ENCODE measurements at regions not wholly inside any gene's neighbourhood (a gene's known extent, or its start where the extent isn't known, plus 50 kb on each side); places are given as distances from the start of the nearest gene placed in this dataset.

DNA sequence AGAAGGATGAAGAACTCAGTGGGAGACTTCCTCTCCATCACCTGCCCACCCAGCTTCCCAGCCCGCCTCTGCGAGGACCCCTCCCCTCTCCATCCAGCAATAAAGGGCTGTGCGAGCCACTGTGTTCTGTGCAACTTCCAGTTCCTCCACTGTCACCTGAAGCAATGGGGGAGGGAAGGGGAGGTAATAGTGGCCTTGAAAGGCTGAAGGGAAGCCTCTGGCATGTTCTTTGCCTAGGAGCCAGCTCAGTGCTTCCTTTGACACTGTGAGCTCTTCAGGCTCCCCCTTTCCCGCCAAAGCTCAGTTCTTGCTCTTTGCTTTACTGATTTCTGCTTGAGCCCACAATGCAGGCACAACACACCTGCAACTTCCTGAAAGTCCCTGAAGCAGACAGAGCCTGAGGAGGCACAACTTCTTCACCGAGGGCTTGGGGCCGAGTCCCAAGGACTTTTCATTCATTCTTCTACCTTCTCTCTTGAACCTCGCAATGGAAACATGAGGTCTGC is 73.2 kb upstream of the DOCK9 start:
- no peaks in the 10 kb centered on the region for H3K79me2 ChIP-seq (ENCODE audit: control insufficient read depth, insufficient read depth, low read length)
- no peak overlapping the region for H3K4me3 ChIP-seq (replicated peaks in 1 of 4; ENCODE audit: control extremely low read depth in 1 of 4, insufficient read depth in 1 of 4, low read depth in 3 of 4, low read length in 4 of 4)
- H3K4me2 ChIP-seq (ENCODE audit: extremely low read depth, insufficient read depth, low read length), result no peak overlapping the region
- peaks cover 5% of the 10 kb centered on the region for H3K4me1 ChIP-seq (ENCODE audit: control insufficient read depth, extremely low read depth, insufficient read depth, low read length)
- no peaks in the 10 kb centered on the region for H3K36me3 ChIP-seq (ENCODE audit: control insufficient read depth, insufficient read depth, low read length)
- no peak for TF ChIP-seq EZH2 (IDR thresholded peaks at IDR 0.05; ENCODE audit: low read length, missing control alignments)
- TF ChIP-seq, protein P1, sequence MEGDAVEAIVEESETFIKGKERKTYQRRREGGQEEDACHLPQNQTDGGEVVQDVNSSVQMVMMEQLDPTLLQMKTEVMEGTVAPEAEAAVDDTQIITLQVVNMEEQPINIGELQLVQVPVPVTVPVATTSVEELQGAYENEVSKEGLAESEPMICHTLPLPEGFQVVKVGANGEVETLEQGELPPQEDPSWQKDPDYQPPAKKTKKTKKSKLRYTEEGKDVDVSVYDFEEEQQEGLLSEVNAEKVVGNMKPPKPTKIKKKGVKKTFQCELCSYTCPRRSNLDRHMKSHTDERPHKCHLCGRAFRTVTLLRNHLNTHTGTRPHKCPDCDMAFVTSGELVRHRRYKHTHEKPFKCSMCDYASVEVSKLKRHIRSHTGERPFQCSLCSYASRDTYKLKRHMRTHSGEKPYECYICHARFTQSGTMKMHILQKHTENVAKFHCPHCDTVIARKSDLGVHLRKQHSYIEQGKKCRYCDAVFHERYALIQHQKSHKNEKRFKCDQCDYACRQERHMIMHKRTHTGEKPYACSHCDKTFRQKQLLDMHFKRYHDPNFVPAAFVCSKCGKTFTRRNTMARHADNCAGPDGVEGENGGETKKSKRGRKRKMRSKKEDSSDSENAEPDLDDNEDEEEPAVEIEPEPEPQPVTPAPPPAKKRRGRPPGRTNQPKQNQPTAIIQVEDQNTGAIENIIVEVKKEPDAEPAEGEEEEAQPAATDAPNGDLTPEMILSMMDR (conservative IDR thresholded peaks at IDR 0.05 in 1 of 2, IDR thresholded peaks at IDR 0.05 in 1 of 2; ENCODE audit: low read depth in 1 of 2, low read length in 2 of 2), result no peak
- no peak overlapping the region for H3K27ac ChIP-seq (ENCODE audit: insufficient read depth, low read length)
- no peak overlapping the region for H2AFZ ChIP-seq (ENCODE audit: low read length)
- DNase-seq (ENCODE audit: low read depth in 2 of 2), result no peak
- H4K20me1 ChIP-seq (ENCODE audit: control insufficient read depth, extremely low read depth, insufficient read depth, low read length), result no peaks in the 10 kb centered on the region
- no peak overlapping the region for H3K9ac ChIP-seq (ENCODE audit: insufficient read depth, low read length)
- no peaks in the 10 kb centered on the region for H3K9me3 ChIP-seq (ENCODE audit: control insufficient read depth, insufficient read depth, low read depth, low read length)
- H3K27me3 ChIP-seq (ENCODE audit: control insufficient read depth, insufficient read depth, low read length), result no peaks in the 10 kb centered on the region

DNA sequence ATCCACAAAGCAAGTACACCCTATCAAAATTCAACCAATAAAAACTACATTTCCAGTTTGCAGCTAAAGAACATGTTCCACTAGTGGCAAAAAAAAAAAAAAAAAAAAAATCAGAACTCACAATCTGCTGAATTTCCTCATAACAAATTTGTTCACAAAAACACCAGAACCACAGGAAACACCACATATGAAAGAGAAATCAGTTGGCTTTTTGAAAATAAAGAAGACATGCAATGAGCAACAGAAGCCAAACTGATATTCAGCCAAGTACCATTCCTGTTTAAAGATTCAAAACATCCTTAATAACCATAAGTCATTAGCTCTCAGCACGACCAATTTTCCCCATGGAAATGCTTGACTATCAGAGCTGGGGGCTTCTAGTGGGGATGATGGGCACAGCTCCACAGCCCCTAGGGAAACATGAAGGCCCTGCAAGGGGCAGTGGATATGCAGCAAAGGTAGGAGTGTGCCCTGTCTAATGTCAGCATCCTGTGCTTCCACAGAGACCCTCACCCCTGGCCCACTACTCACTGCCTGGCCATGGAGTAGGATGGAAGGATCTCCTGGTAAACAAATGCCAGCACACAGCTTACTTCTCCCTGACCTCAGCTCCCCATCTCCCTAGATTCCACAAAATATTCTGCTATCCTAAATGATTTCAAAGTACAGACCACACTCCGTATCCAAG is 74.0 kb upstream of the DOCK9 start:
- no peak overlapping the region for H3K9ac ChIP-seq (ENCODE audit: insufficient read depth, low read length)
- no peaks in the 10 kb centered on the region for H3K4me1 ChIP-seq (ENCODE audit: control insufficient read depth, extremely low read depth, insufficient read depth, low read length)
- no peaks in the 10 kb centered on the region for H3K79me2 ChIP-seq (ENCODE audit: control insufficient read depth, insufficient read depth, low read length)
- H3K27me3 ChIP-seq (ENCODE audit: control insufficient read depth, insufficient read depth, low read length), result no peaks in the 10 kb centered on the region
- no peaks in the 10 kb centered on the region for H4K20me1 ChIP-seq (ENCODE audit: control insufficient read depth, extremely low read depth, insufficient read depth, low read length)
- DNase-seq (ENCODE audit: low read depth in 2 of 2), result no peak
- H3K36me3 ChIP-seq (ENCODE audit: control insufficient read depth, insufficient read depth, low read length), result no peaks in the 10 kb centered on the region
- no peaks in the 10 kb centered on the region for H3K9me3 ChIP-seq (ENCODE audit: control insufficient read depth, insufficient read depth, low read depth, low read length)
- no peak for TF ChIP-seq EZH2 (IDR thresholded peaks at IDR 0.05; ENCODE audit: low read length, missing control alignments)
- TF ChIP-seq, protein P1 (conservative IDR thresholded peaks at IDR 0.05 in 1 of 2, IDR thresholded peaks at IDR 0.05 in 1 of 2; ENCODE audit: low read depth in 1 of 2, low read length in 2 of 2), result no peak
- no peak overlapping the region for H2AFZ ChIP-seq (ENCODE audit: low read length)
- no peak overlapping the region for H3K4me2 ChIP-seq (ENCODE audit: extremely low read depth, insufficient read depth, low read length)
- no peak overlapping the region for H3K27ac ChIP-seq (ENCODE audit: insufficient read depth, low read length)
- no peak overlapping the region for H3K4me3 ChIP-seq (replicated peaks in 1 of 4; ENCODE audit: control extremely low read depth in 1 of 4, insufficient read depth in 1 of 4, low read depth in 3 of 4, low read length in 4 of 4)

- H3K9ac ChIP-seq (ENCODE audit: insufficient read depth, low read length), result no peak overlapping the region
- H3K36me3 ChIP-seq (ENCODE audit: control insufficient read depth, insufficient read depth, low read length), result no peaks in the 10 kb centered on the region
- no peak for DNase-seq (ENCODE audit: low read depth in 2 of 2)
- no peak overlapping the region for H3K4me3 ChIP-seq (replicated peaks in 1 of 4; ENCODE audit: control extremely low read depth in 1 of 4, insufficient read depth in 1 of 4, low read depth in 3 of 4, low read length in 4 of 4)
- no peak overlapping the region for H2AFZ ChIP-seq (ENCODE audit: low read length)
- no peaks in the 10 kb centered on the region for H3K79me2 ChIP-seq (ENCODE audit: control insufficient read depth, insufficient read depth, low read length)
- H4K20me1 ChIP-seq (ENCODE audit: control insufficient read depth, extremely low read depth, insufficient read depth, low read length), result no peaks in the 10 kb centered on the region
- peaks cover 2% of the 10 kb centered on the region for H3K4me1 ChIP-seq (ENCODE audit: control insufficient read depth, extremely low read depth, insufficient read depth, low read length)
- H3K4me2 ChIP-seq (ENCODE audit: extremely low read depth, insufficient read depth, low read length), result no peak overlapping the region
- H3K27ac ChIP-seq (ENCODE audit: insufficient read depth, low read length), result no peak overlapping the region
- no peak for TF ChIP-seq EZH2 (IDR thresholded peaks at IDR 0.05; ENCODE audit: low read length, missing control alignments)
- TF ChIP-seq, protein P1 (conservative IDR thresholded peaks at IDR 0.05 in 1 of 2, IDR thresholded peaks at IDR 0.05 in 1 of 2; ENCODE audit: low read depth in 1 of 2, low read length in 2 of 2), result no peak
- no peaks in the 10 kb centered on the region for H3K9me3 ChIP-seq (ENCODE audit: control insufficient read depth, insufficient read depth, low read depth, low read length)
- H3K27me3 ChIP-seq (ENCODE audit: control insufficient read depth, insufficient read depth, low read length), result no peaks in the 10 kb centered on the region
These were observed 75.9 kb upstream of the DOCK9 start for GRCh38 chr13:99053636-99054233.

Data from fibroblast of lung (primary cell).